Caco-2 (cell line): ENCODE measurements at regions not wholly inside any gene's neighbourhood (a gene's known extent, or its start where the extent isn't known, plus 50 kb on each side); places are given as distances from the start of the nearest gene placed in this dataset.

ENCODE experiments used
- BruUV-seq: library from RNA; stranded (reverse); fragments of 400-500 nt; replicated peaks from 2 replicates; lab custom pipeline; 2021; lab: Mats Ljungman, UMichigan
- CTCF ChIA-PET: fragments of 300-600 bp; sonication (Branson Sonifier 250); formaldehyde crosslinking; loops from one replicate; lab custom pipeline; 2022; ENCODE audit warnings: antibody characterized with exemption; lab: Charles Lee
- POLR2A ChIA-PET: fragments of 300-600 bp; sonication (Branson Sonifier 250); formaldehyde crosslinking; loops from one replicate; lab custom pipeline; 2022; ENCODE audit warnings: antibody characterized with exemption; lab: Charles Lee
- DNase-seq, 2 experiments: peaks; one replicate each; pipeline versions ENCODE4 v3.0.0 to v3.0.0-alpha.2; 2020 to 2022
- H3K27me3 ChIP-seq: replicated peaks from 2 replicates; pipeline ENCODE4 v1.6.0; 2011; ENCODE audit warnings: low read length; ENCODE audit not compliant: control insufficient read depth, insufficient read depth
- H3K36me3 ChIP-seq: 2 replicates; pipeline ENCODE4 v1.5.1; 2011; ENCODE audit warnings: low read length; ENCODE audit not compliant: control insufficient read depth, insufficient read depth
- H3K4me1 ChIP-seq: fragments of 250-450 bp; sonication (Bioruptor Pico); 2 replicates; pipeline ENCODE4 v1.5.1; 2020; ENCODE audit warnings: mild to moderate bottlenecking
- H3K4me3 ChIP-seq: 2 replicates; pipeline ENCODE4 v1.5.1; 2011; ENCODE audit warnings: low read depth, mild to moderate bottlenecking, control low read depth, low read length
- H3K9me3 ChIP-seq: fragments of 250-450 bp; sonication (Bioruptor Pico); 2 replicates; pipeline ENCODE4 v1.5.1; 2020; ENCODE audit warnings: mild to moderate bottlenecking, moderate library complexity
- H3K27ac Mint-ChIP-seq: one replicate; pipeline ENCODE4 v1.8.0; 2022; ENCODE audit warnings: mixed read lengths; ENCODE audit not compliant: unreplicated experiment
- H3K27me3 Mint-ChIP-seq: one replicate; pipeline ENCODE4 v1.8.0; 2022; ENCODE audit warnings: mixed read lengths; ENCODE audit not compliant: insufficient read depth, unreplicated experiment
- H3K36me3 Mint-ChIP-seq: one replicate; pipeline ENCODE4 v1.8.0; 2022; ENCODE audit warnings: mild to moderate bottlenecking, mixed read lengths; ENCODE audit not compliant: insufficient read depth, unreplicated experiment
- H3K4me1 Mint-ChIP-seq: one replicate; pipeline ENCODE4 v1.8.0; 2022; ENCODE audit warnings: low read depth, mixed read lengths; ENCODE audit not compliant: unreplicated experiment
- H3K4me3 Mint-ChIP-seq: one replicate; pipeline ENCODE4 v1.8.0; 2022; ENCODE audit warnings: mild to moderate bottlenecking, moderate library complexity, mixed read lengths; ENCODE audit not compliant: unreplicated experiment
- H3K9me3 Mint-ChIP-seq: one replicate; pipeline ENCODE4 v1.8.0; 2022; ENCODE audit warnings: mixed read lengths; ENCODE audit not compliant: unreplicated experiment
- CTCF ChIP-seq, 2 experiments: fragments of 200-600 bp in 1 of 2; IDR thresholded peaks; 1 replicate in 1 of 2; 2 replicates in 1 of 2; pipeline versions ENCODE4 v1.5.1 to v1.8.0; 2011 to 2022; ENCODE audit warnings: antibody characterized with exemption in 1 of 2, control low read depth in 1 of 2, inconsistent platforms in 1 of 2, low read depth in 1 of 2, low read length in 1 of 2, mild to moderate bottlenecking in 1 of 2, moderate library complexity in 1 of 2; ENCODE audit not compliant: insufficient read depth in 1 of 2, severe bottlenecking in 1 of 2, unreplicated experiment in 1 of 2
- intact Hi-C: fragments of 100-400 bp; cut with micrococcal nuclease; formaldehyde crosslinking; loops from one replicate; pipeline ENCODE4 v1.10.0; 2022; ENCODE audit not compliant: unreplicated experiment

- intact Hi-C loops: no loop called here
- Mint-ChIP-seq H3K27me3 (no peaks in the 10 kb centered on the region), H3K36me3 (no peaks in the 10 kb centered on the region), H3K9me3 (no peaks in the 10 kb centered on the region), H3K4me3 (no peak overlapping the region), H3K4me1 (no peaks in the 10 kb centered on the region), H3K27ac (no peak overlapping the region)
- ChIA-PET CTCF (no interaction called here), POLR2A (no interaction called here)
- H3K27me3 ChIP-seq: no peaks in the 10 kb centered on the region
- no TSS peak for BruUV-seq
- no peaks in the 10 kb centered on the region for H3K4me1 ChIP-seq
- DNase-seq: no peak
- no peaks in the 10 kb centered on the region for H3K36me3 ChIP-seq
- H3K9me3 ChIP-seq: no peaks in the 10 kb centered on the region
- TF ChIP-seq CTCF (IDR thresholded peaks at IDR 0.05; ENCODE audit: insufficient read depth in 1 of 2, low read depth in 1 of 2, low read length in 1 of 2, severe bottlenecking in 1 of 2, unreplicated experiment in 1 of 2): no peak
- no peak overlapping the region for H3K4me3 ChIP-seq
Measured at GRCh38 chr2:66926594-66927112, 470.5 kb upstream of the ETAA1 start.

GRCh38 chr2:66929632-66930338 lies 467.3 kb upstream of the ETAA1 start:
- DNase-seq: no peak
- POLR2A ChIA-PET: no interaction called here
- no TSS peak for BruUV-seq
- no peaks in the 10 kb centered on the region for H3K36me3 Mint-ChIP-seq
- no peak for TF ChIP-seq CTCF (IDR thresholded peaks at IDR 0.05; ENCODE audit: insufficient read depth in 1 of 2, low read depth in 1 of 2, low read length in 1 of 2, severe bottlenecking in 1 of 2, unreplicated experiment in 1 of 2)
- H3K4me1 Mint-ChIP-seq: no peaks in the 10 kb centered on the region
- Histone ChIP-seq H3K4me1 (no peaks in the 10 kb centered on the region), H3K9me3 (no peaks in the 10 kb centered on the region), H3K27me3 (no peaks in the 10 kb centered on the region), H3K4me3 (no peak overlapping the region), H3K36me3 (no peaks in the 10 kb centered on the region)
- H3K27ac Mint-ChIP-seq: no peak overlapping the region
- H3K27me3 Mint-ChIP-seq: no peaks in the 10 kb centered on the region
- intact Hi-C loops: no loop called here
- no peak overlapping the region for H3K4me3 Mint-ChIP-seq
- peaks cover 9% of the 10 kb centered on the region for H3K9me3 Mint-ChIP-seq
- CTCF ChIA-PET: no interaction called here

- Histone ChIP-seq H3K9me3 (no peaks in the 10 kb centered on the region), H3K27me3 (no peaks in the 10 kb centered on the region), H3K4me3 (no peak overlapping the region), H3K36me3 (no peaks in the 10 kb centered on the region), H3K4me1 (no peaks in the 10 kb centered on the region)
- no peak for DNase-seq
- intact Hi-C loops: no loop called here
- no peak for TF ChIP-seq CTCF (IDR thresholded peaks at IDR 0.05; ENCODE audit: insufficient read depth in 1 of 2, low read depth in 1 of 2, low read length in 1 of 2, severe bottlenecking in 1 of 2, unreplicated experiment in 1 of 2)
- Mint-ChIP-seq H3K27me3 (no peaks in the 10 kb centered on the region), H3K36me3 (no peaks in the 10 kb centered on the region), H3K4me1 (no peaks in the 10 kb centered on the region), H3K27ac (no peak overlapping the region), H3K9me3 (peaks cover 9% of the 10 kb centered on the region), H3K4me3 (no peak overlapping the region)
- BruUV-seq: no TSS peak
- CTCF ChIA-PET: no interaction called here
- POLR2A ChIA-PET: no interaction called here
Measured at GRCh38 chr2:66930339-66931220, 466.6 kb upstream of the ETAA1 start.
